ENCODE measurements at regions not wholly inside any gene's neighbourhood (a gene's known extent, or its start where the extent isn't known, plus 50 kb on each side); places are given as distances from the start of the nearest gene placed in this dataset.

- ChIA-PET POLR2A (no interaction called here), CTCF (interaction anchor here (1.9 kb wide), 1 partner anchor 22 kb away, joined by 4 read pairs; no protein-coding TSS in a partner anchor)
- TF ChIP-seq CTCF (IDR thresholded peaks at IDR 0.05; ENCODE audit: control extremely low read depth, extremely low read depth, low read depth, missing control alignments): no peak
- no peak for DNase-seq (ENCODE audit: extremely low spot score)
Observed at GRCh38 chr4:22875587-22876257, 183.0 kb downstream of the GBA3 start.

DNA sequence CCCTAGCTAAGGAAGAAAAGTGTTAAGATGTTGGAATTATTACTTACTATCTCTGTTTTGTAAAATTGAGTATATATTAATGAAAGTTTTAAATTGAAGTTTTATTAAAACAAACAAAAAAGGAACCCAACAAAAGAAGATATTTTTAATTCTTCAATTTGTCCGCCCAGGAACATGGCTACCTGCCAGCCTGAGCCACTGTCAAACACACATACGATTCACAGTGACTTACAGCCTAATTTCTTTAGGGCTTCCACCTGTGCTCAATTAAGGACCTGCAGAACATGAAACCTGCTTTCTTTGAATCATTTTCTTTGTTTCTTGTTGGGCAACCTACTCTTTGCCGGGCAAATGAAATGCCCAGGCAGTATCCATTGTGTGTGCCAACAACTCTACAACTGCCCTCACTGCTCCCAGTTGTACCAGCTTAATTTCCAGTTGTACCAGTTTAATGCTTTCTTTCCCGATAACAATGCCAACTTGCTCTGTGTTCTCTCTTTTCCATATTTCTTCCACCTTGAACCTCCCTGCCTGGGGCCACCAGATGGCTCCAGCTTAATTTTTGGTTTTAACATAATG lies 181.7 kb downstream of the GBA3 start:
- no peak for TF ChIP-seq CTCF (IDR thresholded peaks at IDR 0.05; ENCODE audit: control extremely low read depth, extremely low read depth, low read depth, missing control alignments)
- ChIA-PET POLR2A (no interaction called here), CTCF (interaction anchor here (1.0 to 1.5 kb wide), 3 partner anchors 9 to 24 kb away, joined by 3 to 4 read pairs (median 3); no protein-coding TSS in a partner anchor)
- no peak for DNase-seq (ENCODE audit: extremely low spot score)

- TF ChIP-seq CTCF (IDR thresholded peaks at IDR 0.05; ENCODE audit: control extremely low read depth, extremely low read depth, low read depth, missing control alignments): no peak
- CTCF ChIA-PET: interaction anchor here (1.0 to 1.5 kb wide), 3 partner anchors 8 to 25 kb away, joined by 3 to 4 read pairs (median 3); no protein-coding TSS in a partner anchor
- DNase-seq (ENCODE audit: extremely low spot score): no peak
- POLR2A ChIA-PET: no interaction called here
Observed at GRCh38 chr4:22873899-22874298, 181.2 kb downstream of the GBA3 start.

DNA sequence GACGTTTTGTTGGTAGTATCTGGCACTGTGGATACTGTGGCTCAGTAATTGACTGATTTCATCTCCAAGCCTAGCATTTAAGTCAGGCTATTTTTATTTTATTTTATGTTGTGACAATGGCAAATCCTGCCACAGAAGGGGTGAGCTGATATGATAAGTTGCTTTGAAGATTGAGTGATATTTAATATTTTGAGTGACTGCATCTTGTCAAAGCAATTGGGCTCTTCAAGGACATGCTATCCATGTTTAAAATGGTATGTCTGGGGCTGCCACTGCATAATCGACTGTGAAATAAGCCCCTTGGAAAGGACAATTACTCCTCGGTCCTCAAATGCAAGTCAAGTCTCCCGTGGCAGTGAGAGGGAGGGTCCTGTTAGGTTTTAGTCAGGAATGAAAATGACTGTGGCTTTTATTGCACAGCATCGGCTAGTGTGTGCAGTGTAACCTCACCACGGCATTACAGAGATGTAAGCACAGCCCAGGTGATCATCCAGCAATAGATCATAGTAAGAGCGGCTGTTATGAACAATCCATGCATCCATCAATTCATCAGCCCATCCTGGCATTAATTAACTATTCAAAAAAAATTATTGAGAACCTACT lies 178.2 kb downstream of the GBA3 start:
- DNase-seq (ENCODE audit: extremely low spot score): no peak
- ChIA-PET POLR2A (no interaction called here), CTCF (no interaction called here)
- TF ChIP-seq CTCF (IDR thresholded peaks at IDR 0.05; ENCODE audit: control extremely low read depth, extremely low read depth, low read depth, missing control alignments): no peak

DNA sequence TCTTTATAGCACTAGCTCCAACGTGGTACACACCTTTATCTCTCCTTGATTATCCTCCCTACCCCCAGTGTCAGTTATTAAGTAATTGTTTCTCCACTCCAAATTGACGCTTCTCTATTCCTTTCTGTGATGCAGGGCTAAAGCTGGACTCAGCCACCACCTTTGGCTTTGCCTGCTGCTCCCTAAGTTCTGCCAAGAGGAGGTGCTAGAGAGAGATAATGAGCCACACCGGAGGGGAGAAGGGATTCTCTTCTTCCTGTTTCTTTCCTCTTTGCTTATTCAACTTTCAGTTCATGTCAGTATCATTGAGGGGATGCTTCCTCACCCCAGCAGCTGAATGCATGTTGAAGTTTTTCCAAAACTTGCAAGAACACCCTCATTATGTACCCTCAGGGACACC lies 176.5 kb downstream of the GBA3 start:
- ChIA-PET POLR2A (no interaction called here), CTCF (no interaction called here)
- no peak for TF ChIP-seq CTCF (IDR thresholded peaks at IDR 0.05; ENCODE audit: control extremely low read depth, extremely low read depth, low read depth, missing control alignments)
- DNase-seq (ENCODE audit: extremely low spot score): no peak

Data from GM10248 (cell line).